Bronchial epithelial cell (primary cell): ENCODE measurements at regions not wholly inside any gene's neighbourhood (a gene's known extent, or its start where the extent isn't known, plus 50 kb on each side); places are given as distances from the start of the nearest gene placed in this dataset.

Experiments
- DNase-seq: peaks from one replicate; pipeline ENCODE4 v3.0.0-alpha.2; 2010; ENCODE audit warnings: low read depth
- FAIRE-seq: peaks from 2 replicates; lab custom pipeline; 2011; peaks lifted over from hg19 to GRCh38; lab: Jason Lieb, UNC
- H3K27me3 ChIP-seq: 2 replicates; pipeline ENCODE4 v1.5.1; 2011; ENCODE audit warnings: low read length; ENCODE audit not compliant: control insufficient read depth, insufficient read depth
- H3K36me3 ChIP-seq: 2 replicates; pipeline ENCODE4 v1.5.1; 2011; ENCODE audit warnings: low read length; ENCODE audit not compliant: control insufficient read depth, insufficient read depth
- H3K4me3 ChIP-seq: 2 replicates; pipeline ENCODE4 v1.5.1; 2011; ENCODE audit warnings: mild to moderate bottlenecking, low read depth, low read length, control low read depth
- TF ChIP-seq, protein P1 (sequence below): IDR thresholded peaks from 2 replicates; pipeline ENCODE4 v1.5.1; 2011; ENCODE audit warnings: mild to moderate bottlenecking, moderate library complexity, low read length, control low read depth, inconsistent platforms; ENCODE audit not compliant: insufficient read depth, severe bottlenecking

- DNase-seq (no peak), FAIRE-seq (no peak)
- Histone ChIP-seq H3K4me3 (no peak overlapping the region), H3K27me3 (no peaks in the 10 kb centered on the region), H3K36me3 (no peaks in the 10 kb centered on the region)
- TF ChIP-seq, protein P1, sequence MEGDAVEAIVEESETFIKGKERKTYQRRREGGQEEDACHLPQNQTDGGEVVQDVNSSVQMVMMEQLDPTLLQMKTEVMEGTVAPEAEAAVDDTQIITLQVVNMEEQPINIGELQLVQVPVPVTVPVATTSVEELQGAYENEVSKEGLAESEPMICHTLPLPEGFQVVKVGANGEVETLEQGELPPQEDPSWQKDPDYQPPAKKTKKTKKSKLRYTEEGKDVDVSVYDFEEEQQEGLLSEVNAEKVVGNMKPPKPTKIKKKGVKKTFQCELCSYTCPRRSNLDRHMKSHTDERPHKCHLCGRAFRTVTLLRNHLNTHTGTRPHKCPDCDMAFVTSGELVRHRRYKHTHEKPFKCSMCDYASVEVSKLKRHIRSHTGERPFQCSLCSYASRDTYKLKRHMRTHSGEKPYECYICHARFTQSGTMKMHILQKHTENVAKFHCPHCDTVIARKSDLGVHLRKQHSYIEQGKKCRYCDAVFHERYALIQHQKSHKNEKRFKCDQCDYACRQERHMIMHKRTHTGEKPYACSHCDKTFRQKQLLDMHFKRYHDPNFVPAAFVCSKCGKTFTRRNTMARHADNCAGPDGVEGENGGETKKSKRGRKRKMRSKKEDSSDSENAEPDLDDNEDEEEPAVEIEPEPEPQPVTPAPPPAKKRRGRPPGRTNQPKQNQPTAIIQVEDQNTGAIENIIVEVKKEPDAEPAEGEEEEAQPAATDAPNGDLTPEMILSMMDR: no peak
These were observed 189.9 kb upstream of the PRLR start for GRCh38 chr5:35420200-35420599.

- FAIRE-seq (no peak), DNase-seq (no peak)
- H3K36me3 ChIP-seq: no peaks in the 10 kb centered on the region
- no peak overlapping the region for H3K4me3 ChIP-seq
- TF ChIP-seq, protein P1: no peak
- no peaks in the 10 kb centered on the region for H3K27me3 ChIP-seq
These were observed 186.8 kb upstream of the PRLR start for GRCh38 chr5:35417040-35417439.

GRCh38 chr5:35416217-35416988 is 186.1 kb upstream of the PRLR start:
- TF ChIP-seq, protein P1: no peak
- no peaks in the 10 kb centered on the region for H3K27me3 ChIP-seq
- DNase-seq (no peak), FAIRE-seq (no peak)
- no peak overlapping the region for H3K4me3 ChIP-seq
- H3K36me3 ChIP-seq: no peaks in the 10 kb centered on the region

- H3K36me3 ChIP-seq: no peaks in the 10 kb centered on the region
- DNase-seq (peak; percentile 22), FAIRE-seq (no peak)
- H3K27me3 ChIP-seq: no peaks in the 10 kb centered on the region
- no peak overlapping the region for H3K4me3 ChIP-seq
- TF ChIP-seq, protein P1: no peak
These were observed 185.0 kb upstream of the PRLR start for GRCh38 chr5:35415309-35415708.

DNA sequence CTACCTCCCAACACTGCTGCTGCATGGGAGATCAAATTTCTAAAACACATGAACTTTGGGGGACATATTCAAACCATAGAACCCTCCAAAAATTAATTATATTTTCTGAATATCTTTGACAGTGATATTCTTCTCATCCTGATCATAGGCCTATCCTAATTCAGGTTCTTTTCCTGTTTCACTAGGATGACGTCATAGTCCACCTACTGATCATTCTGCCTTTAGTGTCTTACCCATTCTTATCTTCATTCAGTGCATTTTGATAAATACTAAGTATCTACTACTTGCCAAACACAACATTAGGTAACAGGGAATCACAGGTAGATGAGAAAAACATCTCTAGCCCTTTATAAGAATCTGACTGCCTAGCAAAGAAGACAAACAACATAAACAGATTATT is 179.1 kb upstream of the PRLR start:
- Histone ChIP-seq H3K36me3 (no peaks in the 10 kb centered on the region), H3K27me3 (no peaks in the 10 kb centered on the region), H3K4me3 (no peak overlapping the region)
- DNase-seq (no peak), FAIRE-seq (no peak)
- TF ChIP-seq, protein P1: no peak

- TF ChIP-seq, protein P1: no peak
- H3K27me3 ChIP-seq: no peaks in the 10 kb centered on the region
- DNase-seq (no peak), FAIRE-seq (no peak)
- H3K4me3 ChIP-seq: no peak overlapping the region
- no peaks in the 10 kb centered on the region for H3K36me3 ChIP-seq
These were observed 177.9 kb upstream of the PRLR start for GRCh38 chr5:35408146-35408545.
